Ammon's horn (tissue), 1 donor: ENCODE measurements at regions not wholly inside any gene's neighbourhood (a gene's known extent, or its start where the extent isn't known, plus 50 kb on each side); places are given as distances from the start of the nearest gene placed in this dataset.

Experiments used
- DNase-seq: peaks from one replicate; pipeline ENCODE4 v3.0.0-alpha.2; 2016; ENCODE audit warnings: low spot score

GRCh38 chr14:71467361-71467811 lies 464.8 kb upstream of the RGS6 start:
- no peak for DNase-seq

DNA sequence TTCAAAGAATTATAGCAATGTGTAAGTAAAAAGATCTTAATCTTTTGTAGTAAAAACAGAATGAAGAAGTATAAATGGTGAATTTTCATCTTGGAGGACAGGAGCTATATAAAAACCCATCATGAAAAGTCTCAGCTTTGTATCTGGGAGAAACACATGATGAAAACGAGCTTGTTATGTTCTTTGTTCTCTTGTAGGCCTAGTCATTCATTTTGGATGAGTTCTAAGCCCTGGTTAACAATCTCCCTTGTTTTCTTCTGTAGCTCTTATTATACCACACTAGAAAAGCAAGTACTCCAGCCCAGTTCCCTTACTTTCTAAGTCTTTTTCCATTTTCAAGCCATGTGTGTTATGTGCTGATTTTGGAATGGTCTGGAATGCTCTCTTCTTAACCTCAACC lies 463.5 kb upstream of the RGS6 start:
- DNase-seq, result no peak

DNA sequence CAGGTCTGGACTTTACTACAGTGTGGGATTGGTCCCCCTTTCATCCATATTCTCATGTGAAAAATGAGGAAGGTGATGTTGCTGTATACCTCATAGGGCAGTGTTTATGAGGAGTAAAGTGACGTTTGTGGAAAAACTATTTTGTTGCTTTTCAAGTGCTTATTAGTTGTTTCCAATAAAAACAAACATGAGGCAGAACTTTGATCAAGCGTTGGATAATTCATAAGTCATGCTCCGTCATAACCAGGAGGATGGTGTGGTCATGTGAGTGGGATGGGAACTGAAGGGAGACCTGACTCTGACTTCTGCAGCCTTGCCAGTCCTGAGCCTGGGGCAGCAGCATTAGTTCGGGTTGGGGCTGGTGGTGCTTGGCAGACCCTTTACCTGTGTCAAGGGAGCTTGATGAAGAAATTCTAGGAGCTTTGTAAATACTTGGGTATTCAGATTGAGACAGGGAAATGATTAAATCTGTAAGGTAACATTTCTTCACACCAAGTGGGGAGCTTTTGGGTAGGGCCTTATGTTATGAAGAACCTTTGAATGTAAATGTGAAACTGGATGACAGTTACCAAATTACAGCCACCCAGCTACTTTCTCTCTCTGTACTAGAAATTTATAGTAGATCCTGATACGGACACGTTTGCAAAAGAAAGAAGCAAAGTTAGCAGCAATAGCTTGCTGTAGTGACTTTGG lies 462.4 kb upstream of the RGS6 start:
- DNase-seq, result no peak

- no peak for DNase-seq
These were observed 460.4 kb upstream of the RGS6 start for GRCh38 chr14:71471634-71472355.

DNA sequence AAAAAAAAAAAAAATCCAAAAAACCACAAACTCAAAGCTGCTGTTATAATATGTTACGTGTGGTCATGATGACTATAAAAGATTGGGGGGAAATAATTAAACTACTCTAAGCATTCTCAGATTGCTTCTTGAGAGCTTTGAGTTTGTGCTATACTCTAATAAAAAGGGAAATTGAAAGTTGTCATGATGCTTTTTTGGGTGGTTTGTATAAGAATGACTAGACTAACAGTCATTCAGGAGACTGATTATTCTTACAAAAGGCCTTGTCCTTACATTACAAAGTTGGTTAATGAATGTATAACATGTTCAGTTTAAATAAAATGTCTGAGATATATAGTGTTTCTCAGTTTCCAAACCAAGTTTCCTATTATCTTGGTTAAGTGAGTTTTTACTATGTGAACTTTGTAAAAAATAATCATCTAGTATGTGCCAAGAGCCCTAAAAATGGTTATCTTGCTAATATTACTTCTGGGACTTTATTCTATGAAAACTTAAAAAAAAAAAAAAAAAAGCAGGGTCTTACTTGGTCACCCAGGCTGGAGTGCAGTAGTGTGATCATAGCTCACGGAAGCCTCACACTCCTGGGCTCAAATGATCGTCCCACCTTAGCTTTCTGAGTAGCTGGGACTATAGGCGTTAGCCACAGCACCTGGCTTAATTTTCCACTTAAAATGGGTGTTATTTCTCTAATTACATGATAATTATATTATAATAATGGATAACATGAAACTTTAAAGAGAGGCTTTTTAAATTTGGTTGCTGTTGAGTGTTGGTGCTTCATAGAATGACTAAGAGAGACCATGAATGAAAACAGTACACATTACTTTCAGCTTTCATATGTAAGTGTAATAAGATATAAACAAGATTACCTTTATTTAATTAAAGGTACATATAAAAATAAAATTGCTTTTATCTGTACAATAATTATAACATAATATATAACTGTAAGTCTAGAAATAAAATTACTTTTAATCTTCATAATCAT lies 459.6 kb upstream of the RGS6 start:
- DNase-seq, result no peak

- no peak for DNase-seq
These were observed 458.4 kb upstream of the RGS6 start for GRCh38 chr14:71473843-71474242.

DNA sequence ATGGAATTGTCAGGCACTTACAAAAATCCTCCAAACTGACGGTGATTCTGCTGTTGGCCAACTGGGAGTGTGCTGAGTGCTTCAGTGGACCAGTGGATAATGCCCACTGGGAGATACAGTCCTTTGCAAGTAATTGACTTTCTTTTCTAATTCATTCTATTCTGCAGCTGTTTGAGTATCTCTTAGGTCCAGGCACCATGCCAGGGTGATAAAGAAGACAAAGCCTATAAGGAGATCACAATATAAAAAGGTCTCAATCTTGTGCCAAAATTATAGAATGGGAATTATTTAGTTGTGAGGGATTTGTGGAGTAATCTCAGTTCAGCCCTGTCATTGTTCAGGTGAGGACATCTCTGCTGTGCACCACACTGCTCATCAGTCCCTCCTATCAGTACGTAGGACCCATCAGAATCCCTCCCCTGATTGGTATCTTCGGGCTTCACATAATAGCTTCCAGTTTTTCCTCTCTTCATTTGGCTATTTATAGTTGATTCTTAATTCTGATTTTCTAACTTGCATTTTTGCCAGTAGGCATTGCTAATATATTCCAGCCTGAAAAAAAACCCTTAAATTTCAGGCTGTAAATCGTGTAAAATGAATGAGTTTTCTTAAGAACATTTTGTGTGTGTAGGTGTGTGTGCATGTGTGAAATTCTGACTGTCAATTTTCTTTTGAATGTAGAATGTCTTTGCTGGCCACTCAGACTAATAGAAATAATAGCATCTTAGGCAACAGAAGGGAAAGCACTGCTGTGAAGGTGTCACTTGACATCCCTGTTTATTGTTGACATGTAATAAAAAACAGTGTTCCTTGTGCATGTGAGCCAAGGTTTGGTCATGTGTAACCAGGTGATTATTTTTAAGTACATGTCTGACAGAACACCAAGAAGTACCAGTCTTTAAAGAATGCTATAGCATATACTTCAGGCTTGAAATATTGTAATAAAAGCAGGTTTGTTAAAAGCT lies 457.6 kb upstream of the RGS6 start:
- no peak for DNase-seq

- DNase-seq, result no peak
These were observed 456.3 kb upstream of the RGS6 start for GRCh38 chr14:71475916-71476315.

GRCh38 chr14:71478542-71478941 lies 453.7 kb upstream of the RGS6 start:
- peak; percentile 64 for DNase-seq

- no peak for DNase-seq
These were observed 451.1 kb upstream of the RGS6 start for GRCh38 chr14:71481021-71481654.

DNA sequence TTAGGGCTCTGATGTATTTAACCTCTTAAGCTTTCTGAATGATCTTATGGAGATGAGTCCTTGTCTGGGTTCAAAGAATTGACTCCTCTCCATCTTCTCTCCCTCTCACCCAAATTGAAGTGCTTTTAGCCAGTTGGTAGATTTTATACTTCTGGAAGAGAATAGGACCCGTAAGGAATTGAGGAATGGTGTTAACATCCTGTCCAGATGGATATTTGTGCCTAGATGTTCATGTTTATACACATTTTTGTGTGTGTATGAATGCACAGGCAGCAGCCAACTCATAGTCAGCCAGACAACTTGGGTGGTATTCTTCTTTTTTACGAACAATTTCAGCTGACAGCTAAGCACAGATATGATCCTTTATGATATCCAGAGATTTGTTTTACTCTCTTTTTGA lies 449.6 kb upstream of the RGS6 start:
- no peak for DNase-seq

DNA sequence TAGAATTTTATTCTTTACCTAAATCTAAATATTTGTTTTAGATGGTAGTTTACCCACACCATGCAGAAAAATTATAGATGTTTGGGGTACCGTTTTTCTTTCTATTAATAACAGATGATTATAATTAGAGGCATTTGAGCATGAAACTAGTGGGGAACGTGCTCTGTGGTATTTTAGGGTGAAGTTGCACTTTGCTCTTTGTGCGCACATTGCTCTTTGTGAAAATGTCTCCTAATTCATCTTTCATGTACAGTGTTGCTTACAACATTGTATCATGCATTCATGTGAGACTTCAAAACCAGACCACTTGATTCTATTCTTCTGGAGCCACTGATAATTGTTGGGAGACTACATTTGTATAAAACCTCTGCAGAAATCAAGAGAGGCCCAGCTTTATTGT lies 449.1 kb upstream of the RGS6 start:
- no peak for DNase-seq

- no peak for DNase-seq
These were observed 446.4 kb upstream of the RGS6 start for GRCh38 chr14:71485833-71486232.

- no peak for DNase-seq
These were observed 445.9 kb upstream of the RGS6 start for GRCh38 chr14:71486279-71486678.

GRCh38 chr14:71487449-71487848 lies 444.8 kb upstream of the RGS6 start:
- no peak for DNase-seq

DNA sequence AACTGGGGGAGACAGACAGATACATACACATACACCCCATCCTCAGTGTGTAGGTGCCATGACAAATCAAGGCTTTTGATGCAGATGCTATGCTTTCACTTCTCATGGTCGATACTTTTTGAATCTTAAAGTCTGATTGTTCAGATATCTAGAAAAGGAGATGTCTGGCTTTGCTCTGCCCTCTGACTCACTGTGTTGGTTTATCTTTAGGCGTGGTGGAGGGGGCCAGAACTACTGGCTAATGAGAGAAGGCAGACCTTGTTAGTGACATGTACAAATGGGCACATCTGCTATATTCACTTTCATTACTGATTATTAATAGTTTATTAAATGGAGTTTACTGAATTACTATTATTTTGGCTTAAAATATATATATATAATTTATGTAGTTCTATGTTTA lies 444.3 kb upstream of the RGS6 start:
- DNase-seq, result no peak

- DNase-seq, result no peak
These were observed 443.5 kb upstream of the RGS6 start for GRCh38 chr14:71488703-71489191.

DNA sequence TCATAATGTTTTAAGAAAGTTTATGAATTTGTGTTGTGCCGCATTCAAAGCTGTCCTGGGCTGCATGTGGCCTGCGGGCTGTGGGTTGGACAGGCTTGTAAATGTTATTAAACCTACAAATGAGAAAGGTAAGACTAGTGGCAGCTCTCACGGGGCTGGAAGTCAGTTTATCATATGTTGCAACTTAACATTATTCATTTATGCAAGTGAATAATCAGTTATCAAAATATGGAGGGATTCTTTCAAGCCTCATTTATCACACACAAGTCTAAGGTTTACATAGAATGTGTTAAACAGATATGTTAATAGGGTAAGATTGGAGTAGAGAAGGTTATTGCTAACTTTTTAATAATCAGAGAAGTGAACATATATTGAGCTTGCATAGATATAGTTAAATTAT lies 442.5 kb upstream of the RGS6 start:
- DNase-seq, result no peak

DNA sequence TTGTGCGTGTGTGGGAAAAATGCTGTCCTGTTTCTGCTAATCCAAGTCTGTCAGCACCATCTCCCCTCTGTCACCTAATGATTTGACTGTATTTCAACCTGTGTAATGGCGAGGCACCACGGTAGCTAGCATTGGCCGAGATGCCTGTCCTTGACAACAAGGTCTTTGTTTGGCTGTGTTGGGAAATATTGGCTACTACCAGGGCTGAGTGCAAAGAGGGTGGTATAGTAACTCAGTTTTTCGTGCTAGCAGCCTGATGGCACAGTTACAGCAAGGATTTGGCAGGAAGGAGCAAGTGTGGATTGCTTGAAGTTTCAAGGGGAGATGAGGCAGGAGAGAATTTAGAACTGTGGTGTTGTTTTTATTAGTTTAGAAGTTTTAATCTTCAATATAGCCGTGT lies 440.3 kb upstream of the RGS6 start:
- peak; percentile 73 for DNase-seq

- DNase-seq, result no peak
These were observed 439.9 kb upstream of the RGS6 start for GRCh38 chr14:71492346-71492745.

GRCh38 chr14:71497645-71498086 lies 434.6 kb upstream of the RGS6 start:
- DNase-seq, result no peak
